ENCODE measurements at regions not wholly inside any gene's neighbourhood (a gene's known extent, or its start where the extent isn't known, plus 50 kb on each side); places are given as distances from the start of the nearest gene placed in this dataset.

DNA sequence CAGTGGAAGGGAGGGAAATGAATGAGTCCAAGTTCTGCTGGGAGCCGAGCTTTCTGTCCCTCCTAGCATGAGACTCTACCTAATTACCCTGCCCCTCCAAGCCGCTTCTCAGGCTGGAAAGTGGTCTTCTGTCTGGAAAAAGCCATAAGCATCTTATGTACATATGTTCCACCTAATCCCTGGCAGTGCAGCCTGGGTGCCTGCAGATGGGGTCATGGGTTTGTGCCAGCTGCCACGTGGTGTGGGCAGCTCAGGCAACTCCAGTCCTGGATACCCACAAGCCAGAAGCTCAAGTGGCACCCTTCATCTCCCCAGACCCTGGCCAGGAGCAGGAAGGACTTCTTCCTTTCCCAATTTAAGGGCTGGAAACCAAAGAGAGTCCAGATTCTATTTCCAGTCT lies 253.1 kb downstream of the LY86 start:
- no peak for DNase-seq (ENCODE audit: low spot score)

DNA sequence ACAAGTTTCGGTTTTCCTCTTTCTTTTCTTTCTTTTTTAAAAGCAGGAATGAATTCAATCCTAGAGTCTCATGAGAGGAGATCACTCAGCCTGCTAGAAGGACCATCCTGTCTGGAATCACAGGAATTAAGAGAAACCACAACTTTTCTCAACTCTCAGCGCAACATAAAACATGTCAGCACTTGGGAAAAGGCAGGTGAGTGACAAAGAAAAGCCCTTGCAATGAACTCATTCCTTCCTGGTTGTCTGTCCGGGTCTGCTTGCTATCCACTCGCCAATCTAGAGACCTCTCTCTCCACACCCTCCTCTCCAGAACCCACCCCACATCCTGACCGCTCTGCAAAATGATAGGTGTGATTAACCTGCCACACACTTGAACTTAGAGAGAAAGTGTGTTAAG lies 253.8 kb downstream of the LY86 start:
- DNase-seq (ENCODE audit: low spot score): no peak

DNA sequence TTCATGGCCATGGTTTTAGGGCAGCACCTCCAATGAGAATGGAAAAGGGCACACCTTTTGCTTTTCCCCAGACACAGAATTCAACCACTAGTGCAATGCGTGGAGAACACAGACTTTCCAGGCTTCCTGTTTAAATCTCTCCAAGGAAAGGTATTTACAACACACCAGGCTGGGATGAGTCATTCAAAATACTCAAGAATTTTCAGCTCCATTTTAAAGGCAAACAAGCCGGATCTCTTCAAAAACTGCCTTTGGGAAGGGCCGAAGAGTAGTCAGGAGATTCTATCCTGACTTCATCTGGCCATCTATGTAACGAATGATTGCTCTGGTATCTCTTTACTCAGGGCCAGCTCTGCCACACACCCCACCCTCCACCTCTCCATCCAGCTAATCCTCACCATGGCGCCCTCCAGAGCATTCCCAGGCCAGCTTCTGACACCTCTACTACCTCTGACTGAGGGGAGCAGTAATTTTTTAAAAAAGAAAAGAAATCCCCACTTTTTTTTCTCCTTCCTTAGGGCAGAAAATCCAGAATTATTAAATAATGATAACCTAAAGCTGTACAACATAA lies 254.6 kb downstream of the LY86 start:
- no peak for DNase-seq (ENCODE audit: low spot score)

DNA sequence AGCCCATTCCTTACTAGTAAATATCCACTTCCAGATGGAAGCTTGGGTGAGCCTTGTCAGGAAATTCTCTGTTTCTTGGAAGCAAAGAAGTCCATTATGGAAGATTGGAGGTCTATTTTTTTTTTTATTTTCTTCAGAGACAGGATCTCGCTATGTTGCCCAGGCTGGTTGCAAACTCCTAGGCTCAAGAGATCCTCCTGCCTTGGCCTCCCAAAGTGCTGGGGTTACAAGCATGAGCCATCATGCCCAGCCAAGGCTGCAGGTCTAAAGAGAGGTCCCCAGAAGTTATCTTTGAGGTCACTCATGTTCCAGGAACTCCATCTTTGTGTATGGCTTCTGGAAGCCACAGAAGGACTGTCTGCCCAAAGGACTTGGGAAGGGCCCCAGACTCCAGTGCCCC lies 255.3 kb downstream of the LY86 start:
- no peak for DNase-seq (ENCODE audit: low spot score)

DNA sequence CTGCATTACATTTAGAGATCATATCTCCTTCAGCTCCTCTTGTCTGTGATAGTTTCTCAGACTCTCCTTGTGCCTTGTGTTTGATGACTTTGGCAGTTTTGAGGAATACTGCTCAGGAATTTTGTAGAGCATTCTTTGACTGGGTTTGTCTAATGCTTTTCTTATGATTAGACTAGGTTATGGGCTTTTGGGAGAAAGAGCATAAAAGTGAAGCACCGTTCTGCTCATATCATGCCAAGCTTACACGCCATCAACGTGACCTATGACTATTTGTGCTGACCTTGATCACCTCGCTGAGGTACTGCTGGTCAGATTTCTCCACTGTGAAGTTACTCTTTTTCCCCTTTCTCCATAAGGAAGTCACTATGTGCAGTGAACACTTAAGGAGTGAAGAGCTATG lies 256.0 kb downstream of the LY86 start:
- no peak for DNase-seq (ENCODE audit: low spot score)

DNA sequence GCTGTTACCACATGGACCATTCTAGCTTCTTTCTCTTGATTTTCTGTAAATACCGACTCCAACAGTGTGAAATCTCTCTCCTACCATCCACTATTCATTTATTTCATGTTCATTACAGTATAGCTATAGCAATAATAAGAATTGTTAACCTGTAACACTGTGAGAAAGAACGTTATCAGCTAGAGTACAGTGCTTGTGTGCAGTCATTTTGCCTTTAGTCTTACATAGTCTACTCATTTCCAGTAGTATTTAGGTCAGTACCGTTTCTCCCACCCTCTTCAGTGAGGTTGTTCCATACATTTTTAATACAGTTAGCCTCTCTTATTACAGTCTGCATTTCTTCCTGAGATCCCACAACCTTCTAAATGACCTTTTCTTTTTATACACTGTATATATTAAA lies 257.1 kb downstream of the LY86 start:
- DNase-seq (ENCODE audit: low spot score): no peak

DNA sequence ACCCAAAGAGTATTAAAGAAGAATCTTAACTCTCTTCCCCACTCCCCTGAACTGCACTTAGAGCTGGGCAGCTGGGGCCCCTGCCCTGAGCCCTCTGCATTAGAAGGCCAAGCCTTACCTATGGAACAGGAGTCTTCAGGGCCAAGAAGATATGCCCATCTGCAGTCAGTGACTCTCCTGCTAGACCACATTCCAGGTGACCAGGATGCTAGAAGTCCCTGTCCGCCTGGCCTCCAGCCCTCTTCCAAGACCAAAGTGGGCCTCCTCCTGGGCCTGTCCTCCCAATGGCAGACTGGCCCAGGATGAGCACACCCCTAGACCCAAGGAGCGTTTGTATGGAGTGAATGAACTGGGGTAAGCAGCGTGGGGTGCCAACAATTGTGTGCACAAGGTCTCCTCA lies 259.1 kb downstream of the LY86 start:
- DNase-seq (ENCODE audit: low spot score): no peak

DNA sequence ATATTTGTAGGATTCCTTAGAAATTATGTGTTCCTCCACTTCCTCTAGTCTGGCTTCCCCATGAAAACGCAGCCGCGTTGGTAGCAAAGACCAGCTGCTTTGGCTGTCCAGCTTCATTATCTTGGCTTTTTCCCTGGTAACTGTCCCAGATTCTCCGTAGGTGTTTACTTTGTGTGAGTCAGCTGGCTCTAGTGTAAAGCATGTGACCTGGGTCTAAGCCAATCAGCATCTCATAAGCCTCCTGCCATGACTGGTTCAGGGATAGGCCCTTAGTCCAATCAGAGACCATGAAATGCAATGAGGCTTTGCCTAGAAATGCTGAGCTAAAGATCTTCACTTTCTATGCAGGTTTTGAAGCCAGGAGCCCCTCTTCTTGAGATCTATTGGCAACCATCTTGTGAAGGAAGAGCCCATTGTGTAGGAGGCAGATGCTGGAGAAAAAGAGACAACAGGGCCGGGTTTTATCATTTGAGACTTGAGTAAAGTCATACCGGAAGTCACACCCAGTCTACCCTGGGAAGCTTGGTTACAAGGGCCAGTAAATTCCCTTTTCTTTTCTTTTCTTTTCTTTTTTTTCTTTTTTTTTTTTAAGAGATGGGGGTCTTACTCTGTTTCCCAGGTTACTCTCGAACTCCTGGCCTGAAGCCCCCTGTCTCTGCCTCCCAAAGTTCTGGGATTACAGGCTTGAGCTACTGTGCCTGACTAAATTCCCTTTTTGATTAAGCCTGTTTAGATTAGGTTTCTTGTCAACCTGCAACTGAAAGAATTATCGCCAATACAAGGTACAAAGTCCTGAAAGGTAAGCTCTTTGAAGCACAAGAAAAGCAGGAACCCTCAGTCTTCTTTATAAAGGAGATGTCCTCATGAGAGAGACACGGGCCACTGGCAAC lies 256.5 kb upstream of the RREB1 start:
- DNase-seq (ENCODE audit: low spot score): no peak

DNA sequence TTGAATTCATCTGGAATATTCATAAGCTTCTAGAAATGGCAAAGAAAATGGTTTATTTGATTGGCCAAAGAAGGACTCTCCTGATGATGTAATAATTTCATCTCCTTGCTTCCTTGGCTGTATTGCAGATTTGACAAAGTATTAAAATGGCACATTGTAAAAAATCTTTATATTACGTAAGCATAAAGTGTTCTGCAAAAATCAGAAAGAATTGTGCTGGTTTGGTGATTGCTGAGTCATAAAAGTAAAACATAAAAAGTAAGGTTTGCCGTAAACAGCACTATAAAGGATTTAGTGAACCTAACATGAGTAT lies 255.9 kb upstream of the RREB1 start:
- no peak for DNase-seq (ENCODE audit: low spot score)

DNA sequence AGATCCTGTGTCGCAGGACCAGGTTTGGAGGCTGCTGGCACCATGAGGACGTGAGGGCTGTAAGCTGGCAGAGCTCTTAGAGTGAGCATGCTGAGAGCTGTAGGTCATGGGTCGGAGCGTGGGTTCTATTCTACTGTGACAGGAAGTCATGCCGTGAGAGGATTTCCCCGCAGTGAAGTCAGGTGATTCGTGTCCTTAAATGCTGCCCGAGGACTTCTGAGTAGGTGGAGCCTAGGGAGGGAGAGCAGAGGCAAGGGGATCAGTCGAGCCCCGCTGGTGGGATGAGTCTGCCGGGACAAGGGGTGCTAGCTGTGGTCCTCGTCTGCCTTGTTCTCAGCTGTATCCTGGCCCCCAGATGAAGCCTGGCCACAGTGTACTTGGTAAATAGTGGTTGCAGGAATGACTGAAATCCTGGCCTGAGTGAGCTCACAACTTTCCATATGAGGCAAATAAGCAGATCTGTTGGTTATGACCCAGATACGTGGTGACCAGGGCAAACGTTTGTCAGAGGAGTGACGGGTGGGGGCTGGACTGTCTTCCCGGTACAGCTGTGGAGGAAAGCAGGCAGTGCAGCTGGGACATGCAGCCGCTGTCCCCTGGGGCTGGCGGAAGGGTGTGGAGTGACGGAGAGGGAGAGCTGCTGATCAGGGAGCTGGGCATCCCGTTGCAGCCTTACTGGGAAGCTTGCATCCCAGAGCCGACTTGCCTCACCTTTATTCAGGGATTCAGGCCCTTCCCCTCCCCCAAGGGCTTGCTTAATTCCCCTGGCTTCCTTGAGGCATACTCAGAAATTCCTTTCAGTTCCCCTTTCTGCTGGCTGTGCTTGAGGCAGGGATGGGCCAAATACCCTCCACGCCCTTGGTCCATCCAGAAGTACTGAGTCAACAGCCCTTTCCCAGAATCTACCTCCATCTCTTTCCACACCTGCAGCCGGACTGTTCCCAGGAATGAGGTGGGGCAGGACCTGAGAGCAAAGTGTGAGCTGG lies 250.9 kb upstream of the RREB1 start:
- DNase-seq (ENCODE audit: low spot score): peak; percentile 59

DNA sequence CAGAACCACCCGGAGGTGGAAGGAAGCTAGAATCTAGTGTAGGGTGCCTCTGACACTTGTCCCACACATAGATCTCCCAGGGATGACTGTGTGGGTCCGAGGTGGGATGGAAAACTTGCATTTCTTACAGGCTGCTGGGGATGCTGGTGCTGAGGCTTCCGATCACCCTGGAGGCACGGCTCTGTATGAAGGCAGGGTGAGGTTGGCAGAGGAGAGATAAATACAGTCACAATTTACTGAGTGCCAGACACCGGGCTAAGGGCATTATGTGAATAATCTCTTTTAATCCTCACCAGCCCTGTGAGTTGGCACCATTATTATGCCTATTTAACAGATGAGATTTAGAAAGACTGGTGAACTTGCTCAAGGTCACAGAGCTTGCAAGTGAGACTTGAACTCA lies 250.2 kb upstream of the RREB1 start:
- no peak for DNase-seq (ENCODE audit: low spot score)

DNA sequence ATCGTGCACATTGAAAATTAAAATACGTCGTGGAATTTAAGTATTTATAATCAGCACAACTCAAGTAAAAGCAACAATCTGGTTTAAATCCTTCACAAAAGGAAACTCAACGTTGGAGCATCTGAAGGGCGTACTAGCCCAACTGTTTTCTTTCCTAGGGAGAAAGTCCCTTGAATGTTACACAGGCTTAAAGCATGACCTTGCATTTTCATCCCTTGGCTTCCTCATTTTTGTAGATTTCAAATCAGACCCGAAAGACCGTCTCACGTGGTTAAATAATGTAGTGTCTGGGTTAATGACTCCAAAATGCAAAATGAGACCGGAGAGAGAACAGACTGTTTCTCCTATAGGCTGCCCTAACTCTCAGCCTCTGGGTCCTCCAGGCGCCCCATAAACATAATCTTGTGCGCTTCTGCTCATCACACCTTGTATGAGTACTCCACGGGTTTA lies 249.2 kb upstream of the RREB1 start:
- no peak for DNase-seq (ENCODE audit: low spot score)

DNA sequence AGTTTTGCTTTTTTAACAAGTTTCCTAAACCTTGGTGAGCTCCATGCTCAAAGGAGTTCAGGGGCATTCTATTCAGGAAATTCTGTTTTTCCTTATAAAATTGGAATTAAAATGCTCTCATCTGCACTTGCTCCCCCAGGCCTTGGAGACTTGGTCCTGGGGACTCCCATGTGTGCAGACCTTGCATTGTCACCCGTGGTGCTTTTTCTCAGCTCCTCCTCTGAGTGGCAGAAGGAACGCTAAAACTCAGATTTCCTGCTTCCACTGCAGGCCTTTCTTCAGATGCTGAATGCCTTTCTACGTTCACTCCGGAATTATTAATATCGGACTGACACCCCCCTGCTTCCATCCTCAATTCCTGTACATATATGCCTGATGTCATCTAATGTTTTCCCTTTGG lies 248.7 kb upstream of the RREB1 start:
- no peak for DNase-seq (ENCODE audit: low spot score)

DNA sequence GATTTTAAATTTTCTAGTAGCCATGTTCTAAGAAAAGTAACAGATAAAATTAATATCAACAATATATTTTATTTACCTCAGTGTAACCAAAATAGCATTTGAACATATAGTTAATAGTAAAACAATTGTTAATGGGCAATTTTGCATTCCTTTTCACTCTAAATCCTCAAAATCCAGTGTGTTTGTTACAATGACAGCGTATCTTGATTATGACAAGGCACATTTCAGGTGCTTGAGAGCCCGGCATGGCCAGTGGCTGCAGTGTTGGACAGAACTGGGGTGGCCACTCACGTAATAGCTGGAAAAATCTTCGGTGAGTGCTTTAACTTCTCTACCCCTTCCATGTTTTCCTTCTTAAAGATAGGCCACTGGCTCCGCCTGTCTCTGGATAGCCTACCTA lies 248.0 kb upstream of the RREB1 start:
- no peak for DNase-seq (ENCODE audit: low spot score)

DNA sequence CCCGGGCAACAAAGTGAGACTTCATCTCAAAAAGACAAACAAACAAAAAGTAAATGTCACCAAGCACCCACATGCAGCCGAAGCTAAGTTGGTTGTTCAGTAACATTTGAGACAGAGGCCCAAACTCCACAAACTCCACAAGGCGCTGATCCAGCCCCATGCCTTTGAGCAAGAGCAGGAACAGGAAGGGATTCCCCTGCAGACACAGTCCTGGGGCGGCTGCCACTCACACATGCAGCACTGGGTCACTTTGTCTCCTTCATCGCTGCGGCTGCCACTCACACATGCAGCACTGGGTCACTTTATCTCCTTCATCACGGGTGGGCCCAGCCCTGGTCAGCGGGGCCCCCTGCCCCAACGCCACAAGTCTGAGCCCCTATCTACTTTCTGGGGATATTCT lies 246.9 kb upstream of the RREB1 start:
- no peak for DNase-seq (ENCODE audit: low spot score)

DNA sequence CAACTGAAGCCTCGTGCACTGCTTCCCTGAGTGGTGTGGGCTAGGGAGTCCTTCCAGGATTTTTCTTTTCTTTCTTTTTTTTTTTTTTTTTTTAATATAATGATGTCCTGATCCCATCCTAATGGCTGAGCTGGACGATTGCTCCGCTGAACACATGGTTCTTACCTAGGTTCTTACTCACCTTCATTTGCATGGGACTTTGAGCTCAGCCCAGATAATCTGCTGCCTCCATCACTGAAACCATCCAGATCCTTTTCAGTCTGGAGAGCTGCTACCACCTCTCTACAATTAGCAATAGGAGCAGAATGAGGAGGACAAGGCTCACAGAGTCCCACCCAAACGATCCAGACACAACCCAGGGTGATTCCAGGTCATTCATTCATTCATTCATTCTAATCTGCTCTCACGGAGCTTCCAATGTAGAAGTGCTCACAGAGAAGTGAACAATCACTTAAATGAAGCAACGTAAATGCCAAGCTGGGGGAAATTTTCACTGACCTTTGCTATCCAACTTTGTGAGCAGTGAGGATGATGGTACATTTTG lies 246.3 kb upstream of the RREB1 start:
- DNase-seq (ENCODE audit: low spot score): no peak

DNA sequence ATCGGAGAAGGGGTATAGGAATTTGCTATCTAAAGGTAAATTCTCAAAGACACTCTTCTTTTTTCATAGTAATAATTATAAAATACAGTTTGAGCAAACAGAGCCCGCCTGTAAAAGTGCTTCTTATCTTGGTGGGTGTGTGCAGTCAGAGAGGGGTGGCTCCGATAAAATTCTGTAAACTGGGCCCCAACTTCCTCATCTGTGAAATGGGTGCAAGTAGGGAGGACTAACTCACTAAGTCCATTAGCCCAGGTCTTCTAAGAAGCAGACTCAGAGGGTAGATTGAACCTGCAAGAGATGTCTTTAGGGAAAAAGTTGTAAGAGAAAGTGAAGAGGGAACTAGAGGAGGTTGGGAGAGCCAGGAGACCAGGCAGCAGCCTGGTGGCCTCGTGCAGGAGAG lies 245.8 kb upstream of the RREB1 start:
- no peak for DNase-seq (ENCODE audit: low spot score)

DNA sequence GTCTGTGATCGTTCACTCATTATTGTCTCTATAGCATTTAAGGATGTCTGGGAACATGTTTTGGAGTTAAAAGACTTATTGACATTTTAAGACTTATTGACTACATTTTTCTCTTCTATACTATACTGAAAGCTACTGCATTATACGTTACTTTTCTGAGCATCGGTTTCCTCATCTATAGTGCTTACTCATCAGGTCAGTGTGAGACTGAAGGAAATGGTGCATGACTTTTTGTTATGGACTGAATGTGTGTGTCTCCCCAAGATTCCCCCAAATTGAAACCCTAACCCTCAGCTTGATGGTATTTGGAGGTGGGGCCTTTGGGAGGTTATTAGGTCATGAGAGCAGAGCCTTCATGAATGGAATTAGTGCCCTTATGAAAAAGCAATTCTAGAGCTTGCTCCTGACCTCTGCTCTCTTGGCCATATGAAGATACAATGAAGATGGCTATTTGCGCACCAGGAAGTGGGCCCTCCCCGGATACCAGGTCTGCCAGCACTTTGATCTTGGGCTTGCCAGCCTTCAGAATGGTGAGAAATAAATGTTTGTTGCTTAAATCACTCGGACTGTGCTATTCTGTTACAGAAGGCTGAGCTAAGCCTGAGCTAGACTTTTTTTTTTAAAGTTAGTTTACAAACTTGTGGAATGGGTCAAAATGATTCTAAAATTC lies 243.7 kb upstream of the RREB1 start:
- DNase-seq (ENCODE audit: low spot score): no peak

DNA sequence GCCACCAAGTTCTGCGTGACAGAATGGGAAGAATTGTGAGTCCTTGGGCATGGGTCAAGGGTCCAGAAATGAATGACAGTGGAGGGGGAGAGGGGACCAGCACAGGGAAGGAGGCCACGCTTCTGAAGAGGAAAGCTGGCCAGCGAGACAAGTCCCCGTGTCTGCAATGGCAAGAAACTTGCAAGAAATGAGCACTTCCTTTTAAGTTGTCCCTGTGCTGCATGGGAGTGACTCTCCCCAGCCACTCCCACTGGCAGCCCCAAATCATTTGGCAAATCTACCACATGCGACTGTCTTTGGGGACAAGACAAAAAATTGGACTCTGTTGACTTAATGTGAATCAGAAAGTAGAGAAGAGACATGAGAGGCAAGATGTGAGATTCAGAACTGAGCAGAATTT lies 242.2 kb upstream of the RREB1 start:
- no peak for DNase-seq (ENCODE audit: low spot score)

DNA sequence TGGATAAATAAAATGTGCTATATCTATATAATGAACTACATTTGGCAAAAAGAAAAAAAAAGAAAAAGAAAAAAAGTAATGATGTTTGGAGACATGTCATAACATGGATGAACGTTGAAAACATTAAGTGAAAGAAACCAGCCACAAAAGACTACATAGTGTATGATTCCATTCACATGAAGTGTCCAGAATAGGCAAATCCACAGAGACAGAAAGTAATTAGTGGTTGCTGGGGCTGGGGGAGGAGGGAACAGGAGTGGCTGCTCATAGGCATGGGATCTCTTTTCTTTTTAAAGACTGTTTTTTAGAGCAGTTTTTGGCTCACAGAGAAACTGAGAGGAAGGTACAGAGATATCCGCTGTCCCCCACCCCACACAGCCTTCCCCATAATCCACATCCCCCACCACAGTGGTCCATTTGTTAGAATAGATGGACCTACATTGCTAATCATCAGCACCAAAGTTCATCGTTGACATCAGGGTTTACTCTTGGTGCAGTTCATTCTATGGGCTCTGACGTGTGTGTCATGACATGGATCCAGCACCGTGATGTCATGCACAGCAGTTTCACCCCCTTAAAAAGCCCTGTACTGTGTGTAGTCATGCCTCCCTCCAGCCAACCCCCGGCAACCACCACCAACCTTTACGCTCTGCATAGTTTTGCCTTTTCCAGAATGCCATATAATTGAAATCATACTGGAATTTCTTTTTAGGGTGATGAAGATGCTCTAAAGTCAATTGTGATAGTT lies 240.9 kb upstream of the RREB1 start:
- DNase-seq (ENCODE audit: low spot score): no peak

DNA sequence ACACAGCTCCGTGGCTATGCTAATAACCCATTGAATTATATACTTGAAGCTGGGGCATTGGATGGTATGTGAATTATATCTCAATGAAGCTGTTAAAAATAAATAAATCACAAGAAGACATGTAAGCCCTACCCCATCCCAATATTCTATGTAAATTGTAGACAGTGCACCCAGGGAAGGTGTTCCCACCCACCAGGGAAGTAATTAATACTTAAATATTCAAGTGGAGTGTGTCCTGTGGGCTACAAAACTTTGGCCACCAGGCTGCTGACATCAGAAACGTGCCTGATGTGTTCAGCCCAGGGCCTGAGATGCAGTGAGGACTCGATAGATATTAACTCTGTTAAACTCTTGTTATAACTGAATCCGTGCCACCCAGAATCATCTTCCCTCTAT lies 240.4 kb upstream of the RREB1 start:
- no peak for DNase-seq (ENCODE audit: low spot score)
